ENCODE measurements at regions not wholly inside any gene's neighbourhood (a gene's known extent, or its start where the extent isn't known, plus 50 kb on each side); places are given as distances from the start of the nearest gene placed in this dataset.
"Not testable (repeated sequence)": the region's sequence is repeated elsewhere in the genome, so short reads cannot be mapped to it uniquely, and the experiment has no call there.

- not testable (repeated sequence) for TF ChIP-seq CTCF, EP300 (IDR thresholded peaks at IDR 0.05)
Measured at GRCh38 chr4:187505798-187506141, 489.8 kb upstream of the ZFP42 start.

Measured in gastroesophageal sphincter (tissue), 3 donors.